NCI-H69 (cell line): ENCODE measurements at regions not wholly inside any gene's neighbourhood (a gene's known extent, or its start where the extent isn't known, plus 50 kb on each side); places are given as distances from the start of the nearest gene placed in this dataset.
"Not testable (repeated sequence)": the region's sequence is repeated elsewhere in the genome, so short reads cannot be mapped to it uniquely, and the experiment has no call there.

Experiments
- DNase-seq: peaks from one replicate; lab custom pipeline; 2025; lab: John Stamatoyannopoulos, UW

DNA sequence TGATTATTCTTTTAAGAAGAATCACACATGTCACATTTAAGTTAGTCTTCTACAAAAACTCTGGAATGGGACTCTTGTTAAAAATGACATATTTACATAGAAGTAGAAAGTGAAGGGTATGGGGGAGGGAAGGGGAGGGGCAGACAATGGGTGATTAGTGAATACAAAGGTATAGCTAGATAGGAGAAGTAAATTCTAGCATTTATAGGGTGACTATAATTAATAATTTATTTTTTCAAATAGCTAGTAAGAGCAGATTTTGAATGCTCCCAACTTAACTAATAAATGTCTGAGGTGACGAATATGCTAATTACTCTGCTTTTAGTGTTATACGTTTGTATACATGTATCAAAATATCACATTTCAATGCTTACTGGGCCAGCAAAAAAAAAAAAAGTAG is 59.4 kb downstream of the BLTP3B start:
- DNase-seq = no peak

DNA sequence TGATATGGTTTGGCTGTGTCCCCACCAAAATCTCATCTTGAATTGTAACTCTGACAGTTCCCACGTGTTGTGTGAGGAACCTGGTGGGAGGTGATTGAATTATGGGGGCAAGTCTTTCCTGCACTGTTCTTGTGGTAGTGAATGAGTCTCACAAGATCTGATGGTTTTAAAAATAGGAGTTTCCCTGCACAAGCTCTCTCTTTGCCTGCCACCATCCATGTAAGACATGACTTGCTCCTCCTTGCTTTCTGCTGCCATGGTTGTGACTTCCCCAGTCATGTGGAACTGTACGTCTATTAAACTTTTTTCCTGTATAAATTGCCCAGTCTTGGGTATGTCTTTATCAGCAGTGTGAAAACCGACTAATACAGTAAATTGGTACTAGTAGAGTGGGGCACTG is 63.9 kb downstream of the BLTP3B start:
- not testable (repeated sequence) for DNase-seq

- DNase-seq = peak; percentile 20
Measured at GRCh38 chr12:100077367-100077766, 65.3 kb downstream of the BLTP3B start.

- DNase-seq = peak; percentile 15
Measured at GRCh38 chr12:100075598-100075997, 67.1 kb downstream of the BLTP3B start.

- DNase-seq = no peak
Measured at GRCh38 chr12:100069795-100070194, 72.9 kb downstream of the BLTP3B start.

- no peak for DNase-seq
Measured at GRCh38 chr12:100068305-100068704, 74.4 kb downstream of the BLTP3B start.

- no peak for DNase-seq
Measured at GRCh38 chr12:100061814-100062213, 77.1 kb upstream of the ANKS1B start.

DNA sequence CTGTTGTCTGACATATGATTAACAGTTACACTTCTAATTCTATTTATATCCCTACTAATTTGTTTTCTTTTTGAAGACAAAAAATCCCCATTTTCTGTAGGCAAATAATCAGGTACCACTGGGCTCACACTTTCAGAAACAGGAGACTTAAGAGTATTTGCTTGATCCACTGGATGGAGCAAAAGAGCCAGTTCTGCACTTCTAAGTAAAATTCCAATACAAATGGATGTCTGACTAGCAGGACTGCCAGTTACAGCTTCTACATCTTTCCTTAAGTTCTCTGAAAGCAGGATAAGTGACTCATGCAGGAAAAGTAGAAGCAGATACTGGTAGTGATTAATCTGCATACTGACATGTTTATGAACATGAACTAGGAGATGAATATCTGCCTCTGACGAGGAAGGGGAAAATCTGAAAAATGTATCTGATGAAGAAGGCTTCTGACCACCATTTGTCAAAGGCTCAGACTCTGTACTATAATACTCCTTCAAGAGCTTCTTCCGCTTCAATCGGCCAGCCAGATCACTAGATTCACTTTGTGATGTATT is 73.8 kb upstream of the ANKS1B start:
- no peak for DNase-seq

GRCh38 chr12:100046202-100046601 is 61.5 kb upstream of the ANKS1B start:
- DNase-seq = not testable (repeated sequence)

GRCh38 chr12:100044266-100044665 is 59.5 kb upstream of the ANKS1B start:
- DNase-seq = no peak

GRCh38 chr12:100043631-100044030 is 58.9 kb upstream of the ANKS1B start:
- no peak for DNase-seq
